ENCODE measurements at regions not wholly inside any gene's neighbourhood (a gene's known extent, or its start where the extent isn't known, plus 50 kb on each side); places are given as distances from the start of the nearest gene placed in this dataset.

DNA sequence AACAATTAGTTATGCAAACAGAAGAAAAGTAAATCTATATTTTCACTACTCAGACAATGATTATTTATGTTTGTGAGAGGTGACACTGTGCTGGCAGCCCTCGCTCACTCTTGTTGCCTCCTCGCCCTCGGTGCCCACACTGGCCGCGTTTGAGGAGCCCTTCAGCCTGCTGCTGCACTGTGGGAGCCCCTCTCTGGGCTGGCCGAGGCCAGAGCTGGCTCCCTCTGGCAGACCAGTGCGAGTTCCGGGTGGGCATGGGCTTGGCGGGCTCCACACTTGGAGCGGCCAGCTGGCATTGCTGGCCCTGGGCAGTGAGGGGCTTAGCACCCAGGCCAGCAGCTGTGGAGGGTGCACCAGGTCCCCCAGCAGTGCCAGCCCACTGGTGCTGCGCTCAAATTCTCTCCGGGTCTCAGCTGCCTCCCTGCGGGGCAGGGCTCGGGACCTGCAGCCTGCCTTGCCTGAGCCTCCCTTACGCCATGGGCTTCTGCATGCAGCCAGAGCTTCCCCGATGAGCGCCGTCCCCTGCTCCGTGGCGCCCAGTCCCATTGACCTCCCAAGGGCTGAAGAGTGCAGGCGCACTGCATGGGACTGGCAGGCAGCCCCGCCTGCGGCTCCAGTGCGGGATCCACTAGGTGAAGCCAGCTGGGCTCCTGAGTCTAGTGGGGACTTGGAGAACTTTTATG, 902.6 kb downstream of the PDHA2 start:
- H3K4me1 ChIP-seq (ENCODE audit: insufficient read depth, low read length, poor library complexity, severe bottlenecking), result no peaks in the 10 kb centered on the region
- no peak overlapping the region for H3K27ac ChIP-seq (ENCODE audit: low read depth, low read length, poor library complexity, severe bottlenecking)
- TF ChIP-seq, protein P1, sequence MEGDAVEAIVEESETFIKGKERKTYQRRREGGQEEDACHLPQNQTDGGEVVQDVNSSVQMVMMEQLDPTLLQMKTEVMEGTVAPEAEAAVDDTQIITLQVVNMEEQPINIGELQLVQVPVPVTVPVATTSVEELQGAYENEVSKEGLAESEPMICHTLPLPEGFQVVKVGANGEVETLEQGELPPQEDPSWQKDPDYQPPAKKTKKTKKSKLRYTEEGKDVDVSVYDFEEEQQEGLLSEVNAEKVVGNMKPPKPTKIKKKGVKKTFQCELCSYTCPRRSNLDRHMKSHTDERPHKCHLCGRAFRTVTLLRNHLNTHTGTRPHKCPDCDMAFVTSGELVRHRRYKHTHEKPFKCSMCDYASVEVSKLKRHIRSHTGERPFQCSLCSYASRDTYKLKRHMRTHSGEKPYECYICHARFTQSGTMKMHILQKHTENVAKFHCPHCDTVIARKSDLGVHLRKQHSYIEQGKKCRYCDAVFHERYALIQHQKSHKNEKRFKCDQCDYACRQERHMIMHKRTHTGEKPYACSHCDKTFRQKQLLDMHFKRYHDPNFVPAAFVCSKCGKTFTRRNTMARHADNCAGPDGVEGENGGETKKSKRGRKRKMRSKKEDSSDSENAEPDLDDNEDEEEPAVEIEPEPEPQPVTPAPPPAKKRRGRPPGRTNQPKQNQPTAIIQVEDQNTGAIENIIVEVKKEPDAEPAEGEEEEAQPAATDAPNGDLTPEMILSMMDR (conservative IDR thresholded peaks at IDR 0.05; ENCODE audit: low read length), result no peak
- no peak for TF ChIP-seq EZH2phosphoT487 (IDR thresholded peaks at IDR 0.05; ENCODE audit: borderline replicate concordance, low read depth, low read length)
- H3K79me2 ChIP-seq (ENCODE audit: insufficient read depth, low read depth, low read length), result no peaks in the 10 kb centered on the region
- no peaks in the 10 kb centered on the region for H3K36me3 ChIP-seq (ENCODE audit: insufficient read depth, low read length)
- no peaks in the 10 kb centered on the region for H3K9me3 ChIP-seq (ENCODE audit: low read length)
- intact Hi-C loops (cut with micrococcal nuclease; ENCODE audit: unreplicated experiment), result no loop called here
- BruUV-seq (replicated peaks), result no TSS peak
- no peak overlapping the region for H3K4me2 ChIP-seq (ENCODE audit: low read length)
- no peak overlapping the region for H3K4me3 ChIP-seq (ENCODE audit: low read depth, low read length, poor library complexity, severe bottlenecking)
- no peak overlapping the region for H2AFZ ChIP-seq (ENCODE audit: low read length)
- no peaks in the 10 kb centered on the region for H4K20me1 ChIP-seq (ENCODE audit: insufficient read depth, low read length)
- H3K9me2 ChIP-seq (ENCODE audit: insufficient read depth, low read length), result no peaks in the 10 kb centered on the region
- no peak for DNase-seq (ENCODE audit: low spot score)
- ChIA-PET POLR2A (no interaction called here), CTCF (ENCODE audit: unreplicated experiment) (no interaction called here)

DNA sequence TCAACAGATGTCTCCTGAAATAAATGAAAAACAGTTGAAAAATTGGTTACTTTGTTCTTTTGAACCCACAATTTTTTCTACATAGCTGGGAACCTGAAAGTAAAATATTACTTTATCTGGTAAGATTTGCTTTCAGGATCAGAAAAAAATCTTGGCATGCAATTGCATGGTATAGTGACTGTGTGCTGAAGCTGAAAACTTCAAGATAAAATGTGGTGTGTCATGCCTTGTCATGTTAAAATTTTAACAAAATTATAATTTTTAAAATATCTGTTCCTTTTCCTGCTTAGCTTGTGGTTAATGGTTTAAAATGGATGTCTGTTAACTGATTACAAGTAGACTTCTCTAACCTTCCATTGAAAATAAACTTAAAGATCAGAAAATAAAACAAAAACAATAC, 904.8 kb downstream of the PDHA2 start:
- H3K9me3 ChIP-seq (ENCODE audit: low read length), result no peaks in the 10 kb centered on the region
- intact Hi-C loops (cut with micrococcal nuclease; ENCODE audit: unreplicated experiment), result no loop called here
- TF ChIP-seq, protein P1 (conservative IDR thresholded peaks at IDR 0.05; ENCODE audit: low read length), result no peak
- no peak for TF ChIP-seq EZH2phosphoT487 (IDR thresholded peaks at IDR 0.05; ENCODE audit: borderline replicate concordance, low read depth, low read length)
- H3K9me2 ChIP-seq (ENCODE audit: insufficient read depth, low read length), result no peaks in the 10 kb centered on the region
- no TSS peak for BruUV-seq (replicated peaks)
- no peak overlapping the region for H2AFZ ChIP-seq (ENCODE audit: low read length)
- no peaks in the 10 kb centered on the region for H3K4me1 ChIP-seq (ENCODE audit: insufficient read depth, low read length, poor library complexity, severe bottlenecking)
- no peak overlapping the region for H3K27ac ChIP-seq (ENCODE audit: low read depth, low read length, poor library complexity, severe bottlenecking)
- H3K4me2 ChIP-seq (ENCODE audit: low read length), result no peak overlapping the region
- no peak for DNase-seq (ENCODE audit: low spot score)
- ChIA-PET CTCF (ENCODE audit: unreplicated experiment) (no interaction called here), POLR2A (no interaction called here)
- H3K4me3 ChIP-seq (ENCODE audit: low read depth, low read length, poor library complexity, severe bottlenecking), result no peak overlapping the region
- no peaks in the 10 kb centered on the region for H3K79me2 ChIP-seq (ENCODE audit: insufficient read depth, low read depth, low read length)
- H4K20me1 ChIP-seq (ENCODE audit: insufficient read depth, low read length), result no peaks in the 10 kb centered on the region
- no peaks in the 10 kb centered on the region for H3K36me3 ChIP-seq (ENCODE audit: insufficient read depth, low read length)

DNA sequence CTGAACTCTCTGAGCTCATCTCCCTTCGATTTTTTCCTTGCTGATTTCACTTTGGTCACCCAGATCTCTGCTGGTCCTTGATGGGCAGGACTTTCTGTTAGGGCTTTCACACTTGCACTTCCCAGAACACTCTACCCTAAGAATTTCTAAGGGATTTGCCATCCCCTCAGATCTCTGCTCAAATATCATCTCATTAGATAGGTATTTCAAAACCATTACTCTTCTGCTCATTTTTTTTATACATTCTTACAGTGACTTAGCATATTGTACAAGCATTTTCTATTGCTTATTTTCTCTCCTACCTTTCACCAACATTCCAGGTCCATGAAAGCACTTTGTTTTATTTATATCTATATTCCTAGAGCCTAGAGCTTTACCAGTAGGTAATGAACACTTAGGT, 913.3 kb downstream of the PDHA2 start:
- H3K36me3 ChIP-seq (ENCODE audit: insufficient read depth, low read length), result no peaks in the 10 kb centered on the region
- H3K79me2 ChIP-seq (ENCODE audit: insufficient read depth, low read depth, low read length), result no peaks in the 10 kb centered on the region
- H3K9me3 ChIP-seq (ENCODE audit: low read length), result no peaks in the 10 kb centered on the region
- no peak overlapping the region for H3K4me3 ChIP-seq (ENCODE audit: low read depth, low read length, poor library complexity, severe bottlenecking)
- POLR2A ChIA-PET, result no interaction called here
- intact Hi-C loops (cut with micrococcal nuclease; ENCODE audit: unreplicated experiment), result no loop called here
- H3K9me2 ChIP-seq (ENCODE audit: insufficient read depth, low read length), result no peaks in the 10 kb centered on the region
- CTCF ChIA-PET (ENCODE audit: unreplicated experiment), result no interaction called here
- no peaks in the 10 kb centered on the region for H4K20me1 ChIP-seq (ENCODE audit: insufficient read depth, low read length)
- no peak overlapping the region for H3K27ac ChIP-seq (ENCODE audit: low read depth, low read length, poor library complexity, severe bottlenecking)
- H3K4me2 ChIP-seq (ENCODE audit: low read length), result no peak overlapping the region
- TF ChIP-seq EZH2phosphoT487 (IDR thresholded peaks at IDR 0.05; ENCODE audit: borderline replicate concordance, low read depth, low read length), result no peak
- TF ChIP-seq, protein P1 (conservative IDR thresholded peaks at IDR 0.05; ENCODE audit: low read length), result no peak
- DNase-seq (ENCODE audit: low spot score), result no peak
- no peaks in the 10 kb centered on the region for H3K4me1 ChIP-seq (ENCODE audit: insufficient read depth, low read length, poor library complexity, severe bottlenecking)
- no TSS peak for BruUV-seq (replicated peaks)
- no peak overlapping the region for H2AFZ ChIP-seq (ENCODE audit: low read length)

Measured in OCI-LY7 (cell line).